HFFc6 (cell line): ENCODE measurements at regions not wholly inside any gene's neighbourhood (a gene's known extent, or its start where the extent isn't known, plus 50 kb on each side); places are given as distances from the start of the nearest gene placed in this dataset.

Experiments used
- DNase-seq: peaks from one replicate; pipeline ENCODE4 v3.0.0-alpha.2; 2018
- H3K27ac Mint-ChIP-seq: 2 replicates; pipeline ENCODE4 v1.8.0; 2020; ENCODE audit warnings: mild to moderate bottlenecking, mixed read lengths
- H3K27me3 Mint-ChIP-seq: 2 replicates; pipeline ENCODE4 v1.8.0; 2021; ENCODE audit warnings: mild to moderate bottlenecking, moderate library complexity, mixed read lengths; ENCODE audit not compliant: insufficient read depth
- H3K36me3 Mint-ChIP-seq: 2 replicates; pipeline ENCODE4 v1.8.0; 2021; ENCODE audit warnings: low read depth, mixed read lengths
- H3K4me1 Mint-ChIP-seq: 2 replicates; pipeline ENCODE4 v1.8.0; 2020; ENCODE audit warnings: low read depth, mixed read lengths
- H3K4me3 Mint-ChIP-seq: 2 replicates; pipeline ENCODE4 v1.8.0; 2020; ENCODE audit warnings: mild to moderate bottlenecking, moderate library complexity, mixed read lengths
- H3K9me3 Mint-ChIP-seq: 2 replicates; pipeline ENCODE4 v1.8.0; 2020; ENCODE audit warnings: mild to moderate bottlenecking, mixed read lengths
- TF ChIP-seq, protein P1 (sequence below): fragments of 200-600 bp; sonication (generic); IDR thresholded peaks from 2 replicates; pipeline ENCODE4 v1.5.0; 2021; ENCODE audit warnings: antibody characterized with exemption, mild to moderate bottlenecking

GRCh38 chr1:182235952-182236650 is 155.5 kb downstream of the GLUL start:
- no peaks in the 10 kb centered on the region for H3K36me3 Mint-ChIP-seq
- peaks cover 18% of the 10 kb centered on the region for H3K4me1 Mint-ChIP-seq
- no peak overlapping the region for H3K4me3 Mint-ChIP-seq
- H3K9me3 Mint-ChIP-seq, result no peaks in the 10 kb centered on the region
- TF ChIP-seq, protein P1, sequence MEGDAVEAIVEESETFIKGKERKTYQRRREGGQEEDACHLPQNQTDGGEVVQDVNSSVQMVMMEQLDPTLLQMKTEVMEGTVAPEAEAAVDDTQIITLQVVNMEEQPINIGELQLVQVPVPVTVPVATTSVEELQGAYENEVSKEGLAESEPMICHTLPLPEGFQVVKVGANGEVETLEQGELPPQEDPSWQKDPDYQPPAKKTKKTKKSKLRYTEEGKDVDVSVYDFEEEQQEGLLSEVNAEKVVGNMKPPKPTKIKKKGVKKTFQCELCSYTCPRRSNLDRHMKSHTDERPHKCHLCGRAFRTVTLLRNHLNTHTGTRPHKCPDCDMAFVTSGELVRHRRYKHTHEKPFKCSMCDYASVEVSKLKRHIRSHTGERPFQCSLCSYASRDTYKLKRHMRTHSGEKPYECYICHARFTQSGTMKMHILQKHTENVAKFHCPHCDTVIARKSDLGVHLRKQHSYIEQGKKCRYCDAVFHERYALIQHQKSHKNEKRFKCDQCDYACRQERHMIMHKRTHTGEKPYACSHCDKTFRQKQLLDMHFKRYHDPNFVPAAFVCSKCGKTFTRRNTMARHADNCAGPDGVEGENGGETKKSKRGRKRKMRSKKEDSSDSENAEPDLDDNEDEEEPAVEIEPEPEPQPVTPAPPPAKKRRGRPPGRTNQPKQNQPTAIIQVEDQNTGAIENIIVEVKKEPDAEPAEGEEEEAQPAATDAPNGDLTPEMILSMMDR, result no peak
- peak; percentile 17 for DNase-seq
- peaks cover 5% of the 10 kb centered on the region; the same call in 1 of the 2 replicates for H3K27me3 Mint-ChIP-seq
- H3K27ac Mint-ChIP-seq, result no peak overlapping the region; the same call in 1 of the 2 replicates

DNA sequence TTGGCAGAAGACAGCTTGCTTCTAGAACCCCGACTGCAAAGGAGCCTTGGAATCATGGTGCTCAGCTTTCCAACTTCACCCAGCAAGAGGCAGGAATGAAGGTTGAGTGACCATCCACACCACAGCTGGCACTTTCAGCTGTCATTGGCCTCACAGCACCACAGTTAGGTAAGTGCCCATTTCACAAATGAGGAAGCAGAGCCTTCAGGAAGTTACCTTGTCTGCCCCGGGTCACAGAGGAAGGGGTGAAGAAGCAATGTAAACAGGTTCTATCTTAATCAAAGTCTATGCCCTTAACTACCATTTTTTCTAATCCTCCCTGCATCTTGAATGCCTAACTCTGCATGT is 156.0 kb downstream of the GLUL start:
- no peaks in the 10 kb centered on the region for H3K36me3 Mint-ChIP-seq
- TF ChIP-seq, protein P1, result no peak

GRCh38 chr1:182229921-182230491 is 161.6 kb downstream of the GLUL start:
- TF ChIP-seq, protein P1, result no peak
- Mint-ChIP-seq H3K4me3 (no peak overlapping the region), H3K36me3 (no peaks in the 10 kb centered on the region), H3K4me1 (peaks cover 12% of the 10 kb centered on the region), H3K27me3 (peaks cover 7% of the 10 kb centered on the region), H3K27ac (no peak overlapping the region), H3K9me3 (no peaks in the 10 kb centered on the region)
- DNase-seq, result peak; percentile 9

More for the DNA sequence above, 156.0 kb downstream of the GLUL start:
- Mint-ChIP-seq H3K4me3 (no peak overlapping the region), H3K4me1 (peaks cover 18% of the 10 kb centered on the region), H3K27ac (no peak overlapping the region), H3K27me3 (peaks cover 6% of the 10 kb centered on the region), H3K9me3 (no peaks in the 10 kb centered on the region)
- DNase-seq, result no peak

GRCh38 chr1:182229451-182229850 is 162.1 kb downstream of the GLUL start:
- TF ChIP-seq, protein P1, result no peak
- Mint-ChIP-seq H3K9me3 (no peaks in the 10 kb centered on the region), H3K27ac (no peak overlapping the region), H3K27me3 (peaks cover 7% of the 10 kb centered on the region), H3K4me1 (peaks cover 12% of the 10 kb centered on the region), H3K36me3 (no peaks in the 10 kb centered on the region), H3K4me3 (no peak overlapping the region)
- no peak for DNase-seq

DNA sequence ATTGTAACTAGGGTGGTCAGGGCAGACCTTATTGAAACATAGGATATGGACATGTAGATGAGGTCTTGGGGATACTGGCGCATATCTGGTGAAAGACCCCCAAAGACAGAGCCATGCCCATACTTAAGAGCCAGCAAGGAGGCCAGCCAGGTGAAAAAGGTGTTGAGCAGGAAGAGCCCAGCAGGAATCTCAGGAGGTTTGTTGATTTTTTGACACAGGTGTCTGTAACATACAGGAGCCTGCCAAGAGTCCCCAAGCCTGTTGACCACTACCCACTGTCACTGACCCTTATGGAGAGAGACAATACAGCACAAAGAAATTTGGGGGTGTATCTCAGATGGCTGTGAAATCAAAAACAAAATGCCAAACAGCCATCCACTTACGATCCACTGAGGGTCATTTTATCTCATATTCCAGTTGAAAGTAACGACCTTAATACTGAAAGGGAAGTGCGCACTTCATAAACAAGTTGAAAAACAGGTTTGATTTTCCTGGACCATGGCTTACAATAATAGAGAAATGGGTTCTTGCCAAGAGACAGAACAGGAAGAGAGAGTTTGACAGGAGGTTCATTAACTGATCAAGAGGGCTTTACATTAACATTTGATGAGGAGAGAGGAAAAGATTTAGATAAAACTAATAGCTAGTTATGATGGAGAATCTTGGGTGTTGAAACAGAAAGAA is 163.6 kb downstream of the GLUL start:
- Mint-ChIP-seq H3K4me3 (no peak overlapping the region), H3K4me1 (peaks cover 12% of the 10 kb centered on the region), H3K27me3 (peaks cover 7% of the 10 kb centered on the region), H3K9me3 (no peaks in the 10 kb centered on the region), H3K27ac (no peak overlapping the region), H3K36me3 (no peaks in the 10 kb centered on the region)
- no peak for DNase-seq
- TF ChIP-seq, protein P1, result no peak
